K562 (cell line): ENCODE measurements at regions not wholly inside any gene's neighbourhood (a gene's known extent, or its start where the extent isn't known, plus 50 kb on each side); places are given as distances from the start of the nearest gene placed in this dataset.

Source experiments
- HDAC2 ChIP-seq: fragments of 450-650 bp; IDR thresholded peaks from 2 replicates; pipeline ENCODE4 v1.6.1; 2016; ENCODE audit warnings: mild to moderate bottlenecking
- MCM7 ChIP-seq, 2 experiments: fragments of 450-650 bp; IDR thresholded peaks; 2 replicates each; pipeline ENCODE4 v1.6.1; 2016 to 2018
- RNF219 ChIP-seq: fragments of 250-450 bp; sonication (Bioruptor Pico); IDR thresholded peaks from 2 replicates; pipeline ENCODE4 v1.5.0; 2022; ENCODE audit warnings: mild to moderate bottlenecking
- ZNF143 ChIP-seq: sonication (generic); formaldehyde crosslinking; IDR thresholded peaks from 2 replicates; pipeline ENCODE4 v1.9.0; 2022; ENCODE audit warnings: mild to moderate bottlenecking, missing genetic modification reagents
- ZNF41 ChIP-seq: fragments of 250-450 bp; sonication (Bioruptor Pico); conservative IDR thresholded peaks from 2 replicates; pipeline ENCODE4 v1.4.0; 2020; ENCODE audit warnings: mild to moderate bottlenecking
- TF ChIP-seq, protein P1 (sequence below): sonication (generic); formaldehyde crosslinking; IDR thresholded peaks from 2 replicates; pipeline ENCODE4 v1.8.1; 2023; ENCODE audit warnings: mild to moderate bottlenecking, missing genetic modification reagents
- TF ChIP-seq, protein P2 (sequence below): fragments of 250-450 bp; sonication (Bioruptor Pico); IDR thresholded peaks from 2 replicates; pipeline ENCODE4 v1.5.0; 2021

DNA sequence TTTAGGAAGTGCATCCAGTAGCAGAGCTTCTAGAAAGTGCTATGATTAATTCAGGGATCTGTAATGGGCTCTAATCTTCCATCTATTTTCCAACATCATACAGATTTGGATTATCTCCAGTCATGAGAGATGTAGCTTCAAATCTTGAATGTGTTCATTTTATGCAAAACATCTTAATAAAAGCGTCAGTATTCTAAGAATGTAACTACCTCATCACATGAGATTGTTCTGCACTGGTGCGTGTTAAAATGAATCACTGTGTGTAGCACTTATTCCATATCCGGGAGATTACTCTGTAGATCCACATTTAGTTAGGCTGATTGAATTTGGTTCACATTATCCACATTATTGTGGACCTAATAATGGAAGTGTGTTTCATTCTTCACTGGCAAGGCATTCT, 344.9 kb upstream of the CHRM2 start (continued):
- TF ChIP-seq, protein P1, sequence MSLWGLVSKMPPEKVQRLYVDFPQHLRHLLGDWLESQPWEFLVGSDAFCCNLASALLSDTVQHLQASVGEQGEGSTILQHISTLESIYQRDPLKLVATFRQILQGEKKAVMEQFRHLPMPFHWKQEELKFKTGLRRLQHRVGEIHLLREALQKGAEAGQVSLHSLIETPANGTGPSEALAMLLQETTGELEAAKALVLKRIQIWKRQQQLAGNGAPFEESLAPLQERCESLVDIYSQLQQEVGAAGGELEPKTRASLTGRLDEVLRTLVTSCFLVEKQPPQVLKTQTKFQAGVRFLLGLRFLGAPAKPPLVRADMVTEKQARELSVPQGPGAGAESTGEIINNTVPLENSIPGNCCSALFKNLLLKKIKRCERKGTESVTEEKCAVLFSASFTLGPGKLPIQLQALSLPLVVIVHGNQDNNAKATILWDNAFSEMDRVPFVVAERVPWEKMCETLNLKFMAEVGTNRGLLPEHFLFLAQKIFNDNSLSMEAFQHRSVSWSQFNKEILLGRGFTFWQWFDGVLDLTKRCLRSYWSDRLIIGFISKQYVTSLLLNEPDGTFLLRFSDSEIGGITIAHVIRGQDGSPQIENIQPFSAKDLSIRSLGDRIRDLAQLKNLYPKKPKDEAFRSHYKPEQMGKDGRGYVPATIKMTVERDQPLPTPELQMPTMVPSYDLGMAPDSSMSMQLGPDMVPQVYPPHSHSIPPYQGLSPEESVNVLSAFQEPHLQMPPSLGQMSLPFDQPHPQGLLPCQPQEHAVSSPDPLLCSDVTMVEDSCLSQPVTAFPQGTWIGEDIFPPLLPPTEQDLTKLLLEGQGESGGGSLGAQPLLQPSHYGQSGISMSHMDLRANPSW (CRISPR knock-in tag): no peak
- TF ChIP-seq MCM7 (IDR thresholded peaks at IDR 0.05) (no peak), HDAC2 (no peak), ZNF41 (CRISPR knock-in tag) (no peak), RNF219 (CRISPR knock-in tag) (no peak), ZNF143 (CRISPR knock-in tag) (no peak)
- TF ChIP-seq, protein P2, sequence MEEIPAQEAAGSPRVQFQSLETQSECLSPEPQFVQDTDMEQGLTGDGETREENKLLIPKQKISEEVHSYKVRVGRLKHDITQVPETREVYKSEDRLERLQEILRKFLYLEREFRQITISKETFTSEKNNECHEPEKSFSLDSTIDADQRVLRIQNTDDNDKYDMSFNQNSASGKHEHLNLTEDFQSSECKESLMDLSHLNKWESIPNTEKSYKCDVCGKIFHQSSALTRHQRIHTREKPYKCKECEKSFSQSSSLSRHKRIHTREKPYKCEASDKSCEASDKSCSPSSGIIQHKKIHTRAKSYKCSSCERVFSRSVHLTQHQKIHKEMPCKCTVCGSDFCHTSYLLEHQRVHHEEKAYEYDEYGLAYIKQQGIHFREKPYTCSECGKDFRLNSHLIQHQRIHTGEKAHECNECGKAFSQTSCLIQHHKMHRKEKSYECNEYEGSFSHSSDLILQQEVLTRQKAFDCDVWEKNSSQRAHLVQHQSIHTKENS (CRISPR knock-in tag): no peak
- TF ChIP-seq, all 486 proteins: peak for 0
